Skin epidermis (tissue), 12 donors: ENCODE measurements at regions not wholly inside any gene's neighbourhood (a gene's known extent, or its start where the extent isn't known, plus 50 kb on each side); places are given as distances from the start of the nearest gene placed in this dataset.

ENCODE experiments used
- H3K27ac ChIP-seq, 21 experiments: fragments of 200-600 bp; sonication (generic) in 11 of 21; one replicate each; pipeline ENCODE4 v1.5.0; 2020; ENCODE audit warnings: mild to moderate bottlenecking in 3 of 21, inconsistent platforms in 2 of 21, moderate library complexity in 2 of 21
- H3K4me3 ChIP-seq, 7 experiments: fragments of 200-600 bp; sonication (generic) in 2 of 7; one replicate each; pipeline ENCODE4 v1.5.0; 2020; ENCODE audit warnings: inconsistent platforms in 2 of 7, mild to moderate bottlenecking in 2 of 7, moderate library complexity in 1 of 7

DNA sequence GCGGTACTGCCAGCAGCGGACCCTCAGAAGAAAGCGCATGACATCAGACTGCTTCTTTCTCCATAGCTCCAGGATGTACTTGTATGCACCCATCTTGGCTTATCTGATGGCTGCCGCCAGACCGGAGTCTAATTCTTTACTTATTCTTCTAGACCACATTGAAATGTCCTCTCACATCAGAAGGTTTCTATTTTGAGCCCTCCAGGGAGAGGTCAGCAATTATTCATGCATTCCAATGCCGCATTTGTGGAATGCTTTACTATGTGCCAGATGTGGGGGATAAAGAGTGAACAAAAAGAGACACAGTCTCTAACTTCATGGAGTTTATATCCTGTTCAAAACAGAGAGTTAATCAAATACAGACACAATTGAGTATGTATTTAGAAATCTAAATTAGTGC, 230.1 kb downstream of the MIAT start:
- peak overlapping the region in 2 of 21 experiments; percentile 26 to 37 for H3K27ac ChIP-seq
- H3K4me3 ChIP-seq: no peak overlapping the region

DNA sequence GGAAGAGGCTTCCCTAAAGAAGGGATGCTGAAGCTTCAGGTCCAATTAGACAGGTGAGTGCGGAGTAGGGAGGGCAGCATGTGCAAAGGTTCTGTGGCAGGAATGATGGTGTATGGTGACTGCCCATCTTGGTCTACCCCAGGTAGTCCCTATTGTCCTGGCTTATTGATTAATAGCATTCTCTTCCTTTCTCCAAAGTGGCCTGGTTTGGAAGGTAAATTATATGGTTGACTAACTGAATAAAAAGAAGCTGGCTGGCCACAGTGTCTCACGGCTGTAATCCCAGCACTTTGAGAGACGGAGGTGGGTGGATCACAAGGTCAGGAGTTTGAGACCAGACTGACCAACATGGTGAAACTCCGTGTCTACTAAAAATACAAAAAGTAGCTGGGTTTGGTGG, 230.5 kb downstream of the MIAT start:
- peak overlapping the region in 1 of 21 experiments; percentile 30 for H3K27ac ChIP-seq
- H3K4me3 ChIP-seq: no peak overlapping the region

DNA sequence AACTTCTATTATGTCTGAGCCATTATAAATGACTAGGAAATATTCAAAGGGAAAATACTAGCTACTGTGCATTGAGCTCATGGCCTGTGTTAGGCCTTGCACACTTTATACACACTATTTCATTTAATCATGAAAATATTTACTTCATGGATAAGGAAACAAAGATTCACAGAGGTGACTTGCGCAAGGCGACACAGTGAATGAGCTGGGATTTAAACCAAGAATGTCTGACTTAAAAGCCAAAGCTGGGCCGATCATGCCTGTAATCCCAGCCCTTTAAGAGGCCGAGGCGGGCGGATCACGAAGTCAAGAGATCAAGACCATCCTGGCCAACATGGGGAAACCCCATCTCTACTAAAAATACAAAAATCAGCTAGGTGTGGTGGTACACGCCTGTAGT, 231.5 kb downstream of the MIAT start:
- Histone ChIP-seq H3K4me3 (no peak overlapping the region), H3K27ac (no peak overlapping the region)

DNA sequence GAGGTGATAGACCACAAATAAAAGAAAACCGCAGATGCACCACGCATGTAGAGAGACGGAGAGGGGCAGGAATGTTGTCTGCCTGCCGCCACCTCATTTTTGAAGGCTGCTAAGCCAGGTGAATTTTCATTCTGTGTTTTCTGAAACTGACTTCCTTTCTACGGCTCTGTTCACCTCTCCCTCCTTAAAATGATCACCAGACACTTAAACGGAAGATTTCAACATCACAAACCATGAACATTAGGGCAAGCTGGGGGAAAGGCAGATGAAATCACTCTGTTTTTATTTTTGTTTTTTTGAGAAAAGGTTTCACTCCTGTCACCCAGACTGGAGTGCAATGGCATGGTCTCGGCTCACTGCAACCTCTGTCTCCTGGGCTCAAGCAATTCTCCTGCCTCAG, 232.4 kb downstream of the MIAT start:
- no peak overlapping the region for H3K27ac ChIP-seq

DNA sequence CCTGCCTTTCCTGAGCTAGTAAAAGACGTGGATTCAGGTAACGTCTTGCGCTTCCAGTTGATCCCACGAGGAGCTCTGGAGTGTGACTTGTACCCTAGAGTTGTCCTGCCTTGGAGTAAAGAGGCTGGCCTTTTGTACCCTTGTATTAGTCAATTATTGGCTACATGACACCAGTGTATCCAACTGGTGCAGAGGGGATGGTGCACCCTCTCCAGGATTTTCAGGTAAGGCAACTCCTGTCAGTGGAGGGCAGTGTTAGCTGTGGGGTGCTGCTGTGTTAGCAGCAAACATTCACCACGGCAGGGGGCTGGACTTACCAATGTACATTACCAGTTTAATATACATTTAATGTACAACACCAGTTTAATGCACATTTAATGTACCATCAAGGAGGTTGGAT, 233.5 kb downstream of the MIAT start:
- Histone ChIP-seq H3K27ac (no peak overlapping the region), H3K4me3 (no peak overlapping the region)

More for the DNA sequence above, 232.4 kb downstream of the MIAT start:
- no peak overlapping the region for H3K4me3 ChIP-seq

DNA sequence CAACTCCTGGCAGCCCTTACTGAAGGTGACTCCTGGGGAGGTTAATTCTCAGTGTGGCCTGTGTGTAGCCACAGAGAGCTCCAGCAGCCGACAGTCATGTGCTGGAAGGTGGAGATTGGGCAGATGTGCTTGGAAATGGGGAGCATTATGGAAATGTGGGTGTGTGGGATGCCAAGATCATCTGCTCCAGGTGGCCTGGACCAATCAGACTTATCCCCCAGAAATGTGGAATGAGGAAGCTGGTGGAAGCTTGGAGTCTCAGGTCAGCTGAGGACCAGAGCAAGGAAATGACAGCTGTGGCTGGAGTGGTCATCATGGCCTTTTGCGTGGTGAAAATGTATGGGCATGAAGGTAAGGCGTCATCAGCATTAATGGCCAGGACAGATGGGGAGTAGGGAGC, 234.0 kb downstream of the MIAT start:
- H3K4me3 ChIP-seq: no peak overlapping the region
- no peak overlapping the region for H3K27ac ChIP-seq

DNA sequence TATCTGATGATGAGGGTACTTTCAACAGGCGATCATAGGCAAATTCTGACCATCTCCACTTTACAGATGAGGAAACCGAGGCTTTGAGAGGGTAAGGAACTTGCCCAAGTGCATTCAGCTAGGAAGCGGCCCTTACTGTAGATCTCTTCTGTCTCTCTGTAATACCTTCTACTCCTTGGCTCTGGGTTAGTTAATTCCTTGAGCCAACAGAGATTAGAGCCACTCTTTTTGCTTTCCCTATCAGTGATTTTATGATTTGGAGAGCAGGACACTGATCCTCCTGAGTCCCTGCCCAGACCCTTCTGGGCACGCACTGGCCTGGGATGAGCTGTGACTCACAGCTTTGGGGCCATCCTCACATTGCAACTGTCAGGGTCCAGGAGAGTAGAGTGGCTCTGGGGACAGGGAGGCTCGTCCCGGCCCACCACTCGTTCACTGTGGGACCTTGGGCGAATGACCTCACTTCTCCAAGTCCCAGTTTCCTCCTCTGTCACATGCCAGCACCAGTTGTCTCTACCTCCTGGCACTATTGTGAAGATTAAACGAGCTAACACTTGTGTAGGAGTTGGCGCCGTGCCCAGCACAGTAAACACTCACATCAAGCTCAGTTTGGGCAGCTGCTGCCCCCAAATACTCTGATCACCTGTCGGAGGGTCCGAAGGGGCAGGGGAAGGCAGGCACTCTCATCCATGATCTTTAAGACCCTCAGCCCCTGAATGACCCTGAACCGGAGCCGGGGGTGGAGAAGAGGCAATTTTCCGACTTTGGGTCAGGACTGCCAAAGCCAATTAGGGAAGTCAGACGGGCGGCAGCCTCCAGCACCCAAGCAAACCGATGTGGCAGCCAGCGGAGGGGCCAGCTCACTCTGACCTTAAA, 235.0 kb downstream of the MIAT start:
- H3K27ac ChIP-seq: peak overlapping the region in 3 of 21 experiments; percentile 7 to 31 (median 25)

DNA sequence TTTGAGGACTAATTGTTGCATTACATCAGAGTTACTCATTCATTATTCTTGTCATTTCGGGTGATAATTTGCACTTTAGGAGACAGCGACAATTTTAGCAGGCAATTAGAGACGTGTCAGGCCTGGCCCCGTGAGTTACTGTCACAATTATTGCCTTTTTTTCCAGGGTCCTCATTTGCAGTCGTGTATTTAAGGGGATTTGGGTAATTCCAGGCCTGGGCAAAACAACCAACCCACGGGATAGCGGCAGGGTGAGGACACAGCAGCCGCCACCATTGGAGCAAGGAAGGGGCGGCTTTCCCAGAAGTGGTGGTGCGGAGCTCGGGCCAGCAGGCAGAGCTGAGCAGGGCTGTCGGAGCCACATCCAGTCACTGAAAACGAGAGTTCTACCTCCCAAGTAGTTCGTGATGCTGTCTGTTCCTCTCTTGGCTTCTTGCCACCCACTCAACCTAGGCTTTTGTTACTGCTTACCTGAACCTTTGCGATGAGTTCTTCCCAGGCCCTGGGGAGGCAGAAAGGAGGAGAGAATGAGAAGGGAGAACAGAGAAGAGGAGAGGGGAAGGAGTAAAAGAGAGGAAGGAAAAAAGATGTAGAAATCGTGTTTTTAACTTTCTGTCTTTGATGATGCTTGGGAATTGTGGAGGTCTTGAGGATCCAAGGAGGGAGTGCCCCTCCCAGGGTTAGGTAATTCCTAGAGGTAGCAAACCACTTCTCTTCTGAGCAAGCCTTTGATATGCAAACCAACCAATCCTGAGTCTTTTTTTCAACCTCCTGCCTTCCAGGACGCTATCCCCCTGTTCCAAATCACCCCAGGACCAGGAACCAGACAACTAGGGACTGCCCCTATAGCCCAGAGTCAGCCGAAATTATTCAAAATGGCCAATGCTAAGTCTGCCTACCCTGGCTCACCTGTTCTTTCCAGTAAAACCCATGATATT, 236.1 kb downstream of the MIAT start:
- H3K4me3 ChIP-seq: no peak overlapping the region
- H3K27ac ChIP-seq: peak overlapping the region in 9 of 21 experiments; percentile 2 to 51 (median 20)

More for the DNA sequence above, 235.0 kb downstream of the MIAT start:
- H3K4me3 ChIP-seq: no peak overlapping the region

DNA sequence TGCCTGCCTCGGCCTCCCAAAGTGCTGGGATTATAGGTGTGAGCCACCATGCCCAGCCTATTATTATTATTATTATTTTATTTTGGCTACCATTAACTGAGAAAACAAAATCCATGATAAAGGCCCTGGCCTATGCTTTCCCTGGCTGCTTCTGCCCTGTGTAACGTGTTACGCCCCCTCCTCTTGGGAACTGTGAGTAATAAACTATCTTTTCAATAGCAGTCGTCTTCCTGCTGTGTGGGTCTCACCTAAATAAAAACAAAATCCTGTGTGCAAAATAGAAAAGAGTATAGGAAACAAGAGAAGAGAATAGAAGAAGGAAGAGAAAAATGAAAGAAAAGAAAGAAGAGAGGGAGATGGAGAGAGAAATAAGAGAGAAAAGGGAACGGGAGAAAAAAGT, 237.0 kb downstream of the MIAT start:
- Histone ChIP-seq H3K4me3 (no peak overlapping the region), H3K27ac (peak overlapping the region in 8 of 21 experiments; percentile 2 to 71 (median 26))

DNA sequence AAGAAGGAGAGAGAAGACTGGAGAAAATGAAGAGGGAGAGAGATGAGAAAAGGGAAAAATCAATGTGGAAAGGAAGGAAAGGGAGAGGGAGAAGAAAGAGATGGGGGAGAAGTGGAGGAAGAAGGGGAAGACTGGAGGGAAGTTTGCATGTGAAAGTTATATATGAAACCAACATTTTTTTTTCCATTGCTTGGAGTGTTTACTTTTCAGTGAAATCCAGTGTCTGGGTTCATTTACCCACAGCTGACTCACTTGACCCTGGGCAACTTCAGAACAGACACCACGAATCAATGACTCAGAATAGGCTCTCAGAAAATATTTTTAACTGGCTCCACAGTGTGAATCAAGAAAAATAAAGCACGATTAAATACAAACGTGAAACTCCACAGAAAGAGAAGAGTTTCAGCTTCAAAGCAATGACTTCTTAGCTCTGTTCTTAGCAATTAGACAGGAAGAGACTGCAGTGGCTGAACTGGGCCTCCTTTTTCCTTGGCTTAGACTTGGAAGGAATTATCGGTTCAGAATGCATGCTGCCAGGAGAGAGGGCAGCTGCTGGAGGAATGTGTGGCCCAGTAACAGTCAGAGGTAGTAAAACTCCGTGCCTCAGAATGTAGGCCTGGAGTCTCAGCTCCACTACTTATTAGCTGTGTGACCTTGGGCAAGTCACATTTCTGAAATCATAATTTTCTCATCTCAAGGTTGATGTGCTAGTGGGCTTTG, 237.5 kb downstream of the MIAT start:
- peak overlapping the region in 15 of 21 experiments; percentile 14 to 85 (median 50) for H3K27ac ChIP-seq

DNA sequence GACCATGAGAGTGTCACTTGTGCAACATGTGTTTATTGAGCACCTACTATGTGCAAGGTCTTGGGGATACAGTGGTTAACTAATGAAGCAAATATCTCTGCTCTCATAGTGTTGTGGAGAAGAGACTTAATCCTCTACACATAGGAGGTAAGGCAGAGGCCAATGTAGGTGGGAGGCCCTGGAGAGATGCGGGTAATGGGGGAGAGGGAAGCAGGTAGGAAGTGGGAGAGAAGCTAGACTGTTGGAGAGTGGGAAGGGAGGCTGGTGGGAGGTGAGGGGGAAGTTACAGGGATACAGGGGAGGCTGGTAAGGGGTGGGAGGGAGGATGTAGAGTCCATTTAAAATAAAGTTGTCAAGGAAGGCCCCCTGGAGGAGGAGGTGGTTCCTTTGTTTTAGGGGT, 240.0 kb downstream of the MIAT start:
- Histone ChIP-seq H3K4me3 (no peak overlapping the region), H3K27ac (no peak overlapping the region)

More for the DNA sequence above, 237.5 kb downstream of the MIAT start:
- H3K4me3 ChIP-seq: no peak overlapping the region

DNA sequence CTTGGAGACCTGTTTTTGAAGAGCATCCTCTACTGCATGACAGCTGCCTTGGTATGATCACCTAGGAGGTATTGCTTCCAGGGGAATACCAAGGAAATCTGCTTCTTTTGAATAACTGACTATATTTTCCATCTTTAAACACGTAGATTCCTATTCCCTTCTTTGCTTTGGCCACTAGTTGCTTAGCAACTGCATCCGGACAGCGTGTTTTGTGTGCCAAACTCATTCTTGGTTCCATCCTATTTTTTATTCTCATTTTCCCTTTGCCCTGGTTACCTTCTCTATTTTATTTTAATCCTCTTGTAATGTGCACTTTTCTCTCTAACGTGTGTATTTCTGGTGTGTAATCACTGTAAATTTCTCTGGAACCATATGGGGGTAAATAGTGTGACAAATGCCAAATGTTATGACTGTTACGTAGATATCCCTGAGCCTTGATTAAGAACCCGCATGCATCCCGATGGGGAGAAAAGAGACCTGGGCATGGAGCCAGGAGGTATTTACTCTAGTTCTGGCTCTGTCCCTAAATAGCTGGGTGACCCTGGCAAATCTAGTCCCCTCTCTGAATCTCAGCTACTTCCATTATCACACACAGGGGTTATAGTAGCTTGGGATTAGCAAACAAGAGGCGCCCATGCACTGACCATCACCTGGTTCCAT, 241.7 kb downstream of the MIAT start:
- H3K4me3 ChIP-seq: no peak overlapping the region

DNA sequence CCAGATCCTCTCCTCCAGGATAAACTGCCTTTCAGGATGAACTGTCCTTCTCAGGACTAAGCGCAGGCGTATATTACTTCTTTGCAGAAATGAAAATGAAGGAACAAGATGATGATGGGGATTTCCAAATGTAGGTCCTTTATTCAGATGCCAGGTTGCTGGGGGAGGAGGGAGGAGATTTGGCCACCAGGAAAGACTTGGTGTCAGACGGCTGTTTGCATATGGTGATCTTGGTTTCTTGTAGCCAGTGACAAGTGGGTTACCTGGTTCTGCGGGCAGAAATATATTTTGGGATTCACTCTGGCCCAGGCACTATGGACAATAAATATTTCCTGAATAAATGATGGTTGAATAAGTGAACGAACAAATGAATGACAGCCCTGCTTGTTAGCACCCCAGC, 243.4 kb downstream of the MIAT start:
- H3K4me3 ChIP-seq: no peak overlapping the region
- no peak overlapping the region for H3K27ac ChIP-seq

More for the DNA sequence above, 241.7 kb downstream of the MIAT start:
- H3K27ac ChIP-seq: no peak overlapping the region

DNA sequence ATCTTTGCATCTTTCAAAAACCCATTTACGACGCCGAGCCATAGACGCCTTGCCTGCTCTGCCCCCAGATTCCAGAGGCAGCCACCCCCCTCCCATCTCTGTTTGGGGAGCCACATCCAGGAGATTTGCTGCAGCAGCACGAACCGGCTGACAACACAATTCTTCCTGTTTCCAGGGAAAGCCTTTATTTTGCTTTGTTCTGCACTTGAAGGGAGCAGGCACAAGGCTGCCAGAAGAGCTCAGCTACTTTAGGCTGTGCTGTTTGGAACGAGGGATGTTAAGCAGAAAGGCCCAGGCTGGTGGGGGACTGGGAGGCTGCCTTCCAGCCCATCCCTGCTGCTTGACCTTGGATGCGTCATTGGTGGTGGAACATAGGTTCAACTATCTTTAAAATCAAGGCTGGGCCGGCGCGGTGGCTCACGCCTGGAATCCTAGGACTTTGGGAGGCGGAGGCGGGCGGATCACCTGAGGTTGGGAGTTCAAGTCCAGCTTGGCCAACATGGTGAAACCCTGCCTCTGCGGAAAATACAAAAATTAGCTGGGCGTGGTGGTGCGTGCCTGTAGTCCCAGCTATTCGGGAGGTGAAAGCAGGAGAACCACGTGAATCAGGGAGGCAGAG, 243.9 kb downstream of the MIAT start:
- no peak overlapping the region for H3K27ac ChIP-seq

DNA sequence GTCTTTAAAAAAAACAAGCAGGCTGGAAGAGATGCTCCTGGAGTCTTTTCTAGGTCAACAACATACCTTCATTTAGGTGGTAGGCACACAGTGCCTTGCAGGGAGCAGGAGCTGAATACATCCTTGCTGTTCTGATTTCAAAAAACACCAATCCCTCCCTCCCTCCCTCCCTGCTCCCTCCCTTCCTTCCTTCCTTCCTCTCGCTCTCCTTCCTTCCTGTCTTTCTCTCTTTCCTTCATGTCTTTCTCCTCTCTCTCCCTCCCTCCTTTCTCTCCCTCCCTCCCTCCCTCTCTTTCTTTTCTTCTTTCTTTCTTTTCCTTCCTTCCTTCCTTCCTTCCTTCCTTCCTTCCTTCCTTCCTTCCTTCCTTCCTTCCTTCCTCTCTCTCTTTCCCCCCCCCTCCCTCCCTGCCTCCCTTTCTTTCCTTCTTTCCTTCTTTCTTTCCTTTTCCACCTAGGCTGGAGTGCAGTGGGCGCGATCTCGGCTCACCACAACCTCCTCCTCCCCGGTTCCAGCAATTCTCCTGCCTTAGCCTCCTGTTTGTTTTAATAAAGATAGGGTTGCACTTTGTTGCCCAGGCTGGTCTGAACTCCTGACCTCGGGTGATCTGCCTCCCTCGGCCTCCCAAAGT, 245.1 kb downstream of the MIAT start:
- H3K4me3 ChIP-seq: no peak overlapping the region

More for the DNA sequence above, 243.9 kb downstream of the MIAT start:
- no peak overlapping the region for H3K4me3 ChIP-seq

DNA sequence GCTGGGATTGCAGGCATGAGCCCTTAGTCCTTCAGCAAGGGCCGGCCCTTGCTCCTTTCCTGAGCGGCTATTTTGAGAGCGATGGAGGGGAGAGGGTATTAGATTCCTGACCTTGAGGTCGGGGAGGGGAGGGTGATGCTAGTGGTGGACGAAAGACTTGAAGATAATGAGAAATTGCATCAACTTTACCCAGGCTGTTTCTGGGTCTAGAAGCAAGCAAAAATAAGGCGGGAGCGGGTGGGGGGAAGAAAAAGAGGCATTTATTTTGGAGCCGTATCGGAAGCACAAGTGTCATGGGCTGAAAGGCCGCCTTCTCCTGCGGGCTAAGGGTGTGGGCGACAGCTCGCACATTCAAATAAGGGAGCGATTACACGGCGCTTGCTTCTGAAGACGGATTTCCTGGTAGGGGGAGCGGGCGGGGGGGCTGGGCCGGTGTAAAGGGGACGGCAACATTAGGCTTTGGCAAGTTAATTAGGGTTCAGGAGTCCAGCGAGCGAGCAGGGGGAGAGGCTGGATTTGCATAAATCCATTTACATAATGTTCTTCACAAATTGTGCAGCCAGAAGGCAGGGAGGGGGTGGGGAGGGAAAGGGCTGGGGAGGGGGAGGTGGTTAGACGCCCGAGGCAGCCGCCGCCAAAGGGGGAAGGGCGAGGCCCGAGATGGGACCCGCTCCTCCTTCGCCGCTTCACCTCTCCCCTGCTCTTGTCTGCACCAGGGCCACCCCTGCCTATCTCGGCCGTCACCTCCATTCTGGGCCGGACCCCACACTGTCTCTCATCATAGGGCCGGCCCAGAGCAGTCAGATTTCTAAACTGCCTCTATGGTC, 245.9 kb downstream of the MIAT start:
- H3K4me3 ChIP-seq: no peak overlapping the region
- no peak overlapping the region for H3K27ac ChIP-seq

More for the DNA sequence above, 245.1 kb downstream of the MIAT start:
- H3K27ac ChIP-seq: no peak overlapping the region

DNA sequence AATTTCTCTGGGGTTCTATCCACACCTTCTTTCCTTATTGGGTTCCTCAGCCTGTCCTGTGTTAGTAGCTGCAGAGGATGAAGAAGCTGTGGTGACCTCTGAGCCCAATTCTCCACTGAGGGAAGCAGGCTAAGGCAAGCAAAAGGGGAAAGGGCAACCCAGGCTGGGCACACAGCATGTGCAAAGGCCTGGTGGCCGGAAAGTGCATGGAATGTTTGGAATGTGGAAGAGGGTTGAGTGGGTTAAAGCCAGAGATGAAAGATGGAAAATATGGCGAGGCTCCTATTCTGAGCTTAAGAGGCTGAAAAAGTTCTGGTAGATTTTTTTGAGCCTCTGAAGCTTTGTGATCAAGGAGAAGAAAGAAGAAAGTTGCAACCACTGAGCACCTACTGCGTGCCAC, 247.1 kb downstream of the MIAT start:
- Histone ChIP-seq H3K27ac (no peak overlapping the region), H3K4me3 (no peak overlapping the region)
